ENCODE measurements at regions not wholly inside any gene's neighbourhood (a gene's known extent, or its start where the extent isn't known, plus 50 kb on each side); places are given as distances from the start of the nearest gene placed in this dataset.

DNA sequence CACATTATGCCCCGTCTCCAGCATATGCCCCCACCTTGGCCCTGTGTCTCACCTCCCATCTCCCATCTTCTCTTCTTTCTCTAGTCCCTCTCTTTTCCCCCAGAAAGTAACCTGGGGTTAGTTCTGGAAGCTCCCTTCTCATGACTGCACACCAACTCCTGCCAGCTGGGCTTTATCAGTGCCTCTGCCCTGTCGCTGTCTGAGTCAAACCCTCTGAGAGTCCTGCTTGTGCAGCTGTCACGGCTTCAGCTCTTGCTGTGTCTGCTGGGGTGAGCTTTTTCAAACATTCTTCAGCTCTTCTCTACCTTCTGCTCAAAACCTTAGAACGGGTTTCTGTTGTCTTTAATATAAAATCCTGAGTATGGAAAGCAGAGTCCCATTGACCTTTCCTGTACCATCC lies 304.5 kb upstream of the B3GAT1 start:
- no peak for DNase-seq

DNA sequence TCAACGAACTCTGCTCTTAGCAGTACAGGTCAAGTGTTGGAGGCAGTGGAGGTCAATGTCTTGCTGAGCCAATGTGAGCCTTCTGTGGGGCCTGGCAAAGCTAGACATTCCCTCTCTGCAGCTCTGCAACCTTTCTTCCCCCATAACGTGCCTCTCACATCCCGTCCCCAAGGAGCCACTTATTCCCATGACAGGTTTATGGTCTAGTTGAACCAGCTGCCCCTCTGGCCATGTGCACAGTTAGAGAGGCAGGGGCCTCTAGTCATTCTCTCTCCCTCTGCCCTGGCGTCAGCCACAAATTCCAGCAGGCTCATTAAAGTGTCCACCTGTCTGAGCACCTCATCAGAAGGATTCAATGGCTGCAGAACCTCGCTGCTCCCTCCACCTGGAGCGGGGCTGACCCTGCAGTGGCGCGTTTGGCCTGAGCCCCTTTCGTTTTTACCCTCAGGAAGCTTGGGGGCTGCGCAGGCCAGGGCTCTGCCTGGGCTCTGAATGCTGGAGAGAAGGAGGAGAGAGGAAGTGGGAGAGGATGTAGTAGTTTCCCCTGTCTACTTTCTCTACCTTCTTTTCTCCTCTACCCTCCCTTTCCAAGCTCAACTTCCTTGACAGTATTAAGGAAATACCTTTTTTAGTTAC lies 302.1 kb upstream of the B3GAT1 start:
- DNase-seq: no peak

DNA sequence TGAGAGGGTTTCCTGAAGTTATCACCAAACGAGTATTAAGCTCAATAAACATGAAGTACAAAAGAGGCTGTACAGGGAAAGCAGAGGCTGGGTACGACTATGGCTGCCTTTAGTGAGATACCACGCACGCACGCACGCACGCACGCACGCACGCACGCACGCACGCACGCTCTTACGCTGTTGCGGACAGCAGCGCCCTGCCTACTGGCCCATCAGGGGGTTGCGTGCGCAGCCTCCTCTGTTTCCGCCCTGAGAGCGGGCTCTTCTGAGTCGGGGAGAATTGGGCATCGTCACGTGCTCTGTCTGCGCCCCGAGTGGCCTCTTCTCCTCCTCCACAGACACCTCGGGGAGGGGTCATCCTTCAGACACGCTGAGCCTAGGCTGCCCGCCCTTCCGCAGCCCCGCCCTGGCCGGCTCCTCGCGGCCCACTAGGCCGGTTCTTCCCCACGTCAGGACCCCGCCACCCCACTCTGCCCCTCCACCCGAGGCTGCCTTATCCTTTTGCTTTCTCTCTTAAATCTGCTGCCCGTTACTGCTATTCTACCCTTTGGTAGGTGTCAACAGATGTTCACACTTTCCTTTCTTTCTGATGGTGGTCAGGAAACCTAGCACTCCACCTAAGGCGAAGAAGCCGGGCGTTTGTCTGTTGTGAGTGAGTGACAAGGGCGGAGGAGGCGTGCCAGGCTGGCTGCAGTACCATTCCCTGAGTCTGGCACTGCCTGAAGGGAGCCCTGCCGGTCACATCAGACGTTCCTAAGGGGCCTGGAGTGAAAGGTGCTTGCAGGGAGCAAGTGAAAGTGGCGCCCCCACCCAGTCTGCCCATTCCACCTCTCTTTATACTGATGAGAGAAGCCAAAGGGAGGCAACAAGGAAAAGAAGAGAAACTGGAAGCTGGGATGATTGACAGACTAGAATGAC lies 300.4 kb upstream of the B3GAT1 start:
- DNase-seq: no peak

DNA sequence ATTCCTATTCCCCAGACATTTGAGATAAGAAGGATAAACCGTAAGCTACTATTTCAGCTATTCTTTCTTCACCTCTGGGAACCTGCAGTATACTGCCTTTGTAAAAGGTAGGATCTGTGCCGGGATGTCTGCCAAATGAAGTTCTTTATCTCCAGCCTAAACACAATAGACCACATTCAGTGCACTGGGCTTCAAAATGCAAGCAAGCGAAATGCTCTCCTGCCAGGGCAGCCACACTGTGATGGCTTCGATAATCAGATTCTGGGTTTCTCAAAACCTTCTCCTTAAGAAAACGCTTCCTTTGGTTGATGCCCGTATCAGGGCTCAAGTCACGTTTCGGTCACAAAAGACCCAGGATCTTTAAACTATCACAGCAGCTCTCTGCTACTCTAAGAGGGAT lies 299.5 kb upstream of the B3GAT1 start:
- no peak for DNase-seq

DNA sequence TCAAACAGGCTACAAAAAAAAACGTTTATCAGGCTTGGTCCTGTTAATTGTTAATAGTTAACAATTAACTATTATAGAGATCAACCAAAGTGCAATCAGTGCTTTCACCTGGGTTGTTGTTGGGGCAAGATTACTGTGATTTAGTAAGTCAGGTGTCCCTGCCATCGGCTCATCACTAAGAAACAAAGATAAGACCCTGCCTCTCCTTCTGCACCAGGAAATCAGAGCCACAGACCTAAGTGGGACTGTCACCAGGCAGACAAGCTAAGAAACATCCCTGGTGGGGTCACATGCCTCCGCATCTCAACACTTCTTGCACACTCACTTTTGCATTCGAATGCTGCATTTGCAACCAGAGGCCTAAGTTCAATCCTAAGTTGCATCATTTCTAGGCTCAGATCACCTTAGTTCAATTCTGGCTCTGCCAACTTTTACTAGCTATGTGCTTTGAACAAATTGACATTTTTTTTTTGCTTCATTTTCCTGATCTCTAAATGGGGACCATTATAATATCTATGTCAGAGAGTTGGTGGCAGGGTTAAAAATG lies 298.9 kb upstream of the B3GAT1 start:
- no peak for DNase-seq

DNA sequence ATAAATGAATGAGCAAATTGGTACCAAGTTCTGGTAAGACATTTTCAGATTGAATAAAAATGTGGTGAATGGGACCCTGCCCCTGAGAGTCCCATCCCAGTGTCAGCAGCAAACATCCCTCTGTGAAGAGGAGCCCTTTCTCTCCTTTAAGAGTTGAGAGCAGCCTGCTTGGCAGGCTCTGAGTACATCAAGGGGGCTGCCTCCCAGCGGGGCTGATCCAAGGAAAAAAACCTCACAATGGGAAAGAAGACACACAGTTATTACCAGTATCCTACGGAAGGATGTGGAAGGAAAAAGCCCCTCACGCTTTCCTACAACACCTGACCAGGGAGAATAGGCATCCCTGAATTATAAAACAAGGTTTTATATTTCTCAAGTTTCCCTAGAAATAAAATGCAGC lies 293.8 kb upstream of the B3GAT1 start:
- DNase-seq: no peak

DNA sequence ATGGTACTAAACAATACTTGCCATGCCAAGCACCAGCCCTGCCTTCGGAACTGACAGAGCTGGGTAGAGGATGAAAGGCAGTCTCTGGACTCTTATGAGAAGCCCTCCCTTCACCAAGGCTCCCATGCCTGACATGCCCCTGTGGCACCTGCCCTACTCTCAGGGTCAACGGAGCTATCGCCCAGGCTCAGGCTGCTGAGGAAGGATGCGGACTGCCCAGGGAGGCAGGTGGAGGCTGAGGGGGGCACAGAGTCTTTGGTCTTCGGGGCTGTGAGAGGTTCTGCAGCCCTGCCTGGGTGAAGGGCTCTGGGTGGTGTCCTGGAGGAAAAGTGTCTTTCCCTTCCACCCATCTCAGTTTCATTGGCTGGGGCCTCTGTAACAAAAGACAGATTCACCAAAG lies 290.8 kb upstream of the B3GAT1 start:
- no peak for DNase-seq

DNA sequence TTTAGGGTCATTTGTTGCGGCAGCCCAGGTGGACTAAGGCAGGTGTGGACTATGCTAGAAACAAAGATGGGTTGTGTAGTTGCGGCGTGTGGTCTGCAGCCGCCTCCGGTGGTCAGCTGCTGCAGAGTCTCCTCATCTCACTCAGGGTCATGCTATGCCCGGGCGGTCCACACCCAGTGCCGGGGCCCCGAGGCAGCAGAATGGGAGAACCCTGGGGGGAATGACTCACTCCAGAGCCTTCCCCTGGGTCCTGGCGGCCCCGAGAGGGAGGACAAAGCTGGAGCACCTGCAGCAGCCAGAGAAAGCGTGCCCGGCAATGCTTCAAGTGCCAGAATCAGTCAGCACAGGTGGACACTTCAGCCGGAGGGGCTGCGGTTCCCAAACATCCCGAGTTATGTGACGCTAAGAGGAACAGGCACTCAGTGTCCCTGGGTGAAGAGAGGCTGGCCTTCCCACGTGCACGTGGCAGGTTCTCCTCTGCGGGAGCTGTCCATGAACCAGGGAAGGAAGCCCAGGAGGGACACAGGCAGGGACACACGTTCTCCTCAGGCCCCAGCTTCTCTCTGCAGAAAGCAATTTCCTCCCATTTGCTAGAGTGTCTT lies 289.6 kb upstream of the B3GAT1 start:
- no peak for DNase-seq

DNA sequence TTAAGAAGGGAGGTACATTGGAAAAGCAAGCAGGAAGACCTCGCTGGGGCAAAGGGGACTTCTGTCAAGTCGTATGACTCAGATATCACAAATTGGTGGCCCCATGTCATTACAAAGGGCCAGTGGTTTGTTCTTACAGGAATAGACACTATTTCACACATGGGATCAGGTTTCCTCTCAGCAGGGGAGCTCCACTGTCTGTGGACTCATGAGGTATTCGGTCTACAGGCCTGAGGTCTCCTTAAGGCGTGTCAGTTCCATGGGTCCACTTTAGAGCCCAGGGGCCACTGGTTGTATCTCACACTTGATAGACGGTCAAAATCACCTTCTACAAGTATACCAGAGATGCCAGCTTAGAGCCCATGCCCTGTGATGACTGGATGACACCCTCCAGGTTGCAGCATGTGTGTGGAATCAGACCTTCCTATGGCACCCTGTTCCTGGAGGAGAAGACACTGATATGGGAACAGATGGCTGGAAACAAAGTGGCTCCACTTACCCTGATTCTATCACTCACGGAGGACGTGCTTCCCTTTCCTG lies 288.1 kb upstream of the B3GAT1 start:
- no peak for DNase-seq

DNA sequence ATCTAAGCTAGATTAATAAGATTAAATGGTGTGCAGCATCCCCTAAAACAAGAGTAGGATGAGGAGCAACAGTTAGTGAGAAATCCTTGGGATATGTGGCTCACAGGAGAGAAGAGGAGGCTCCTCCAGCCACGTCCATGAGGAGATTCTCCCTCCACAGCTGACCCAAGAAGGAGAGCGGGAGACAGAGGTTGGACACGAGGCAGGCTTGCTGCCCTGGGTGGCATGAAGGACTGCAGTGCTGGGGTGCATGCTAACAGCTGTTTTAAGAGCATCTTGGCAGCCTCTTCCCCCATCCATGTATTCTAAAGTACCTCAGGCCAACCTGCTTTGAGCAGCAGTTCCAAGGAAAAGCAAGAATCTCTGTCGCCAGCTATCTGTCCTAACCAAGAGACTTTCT lies 284.4 kb upstream of the B3GAT1 start:
- no peak for DNase-seq

DNA sequence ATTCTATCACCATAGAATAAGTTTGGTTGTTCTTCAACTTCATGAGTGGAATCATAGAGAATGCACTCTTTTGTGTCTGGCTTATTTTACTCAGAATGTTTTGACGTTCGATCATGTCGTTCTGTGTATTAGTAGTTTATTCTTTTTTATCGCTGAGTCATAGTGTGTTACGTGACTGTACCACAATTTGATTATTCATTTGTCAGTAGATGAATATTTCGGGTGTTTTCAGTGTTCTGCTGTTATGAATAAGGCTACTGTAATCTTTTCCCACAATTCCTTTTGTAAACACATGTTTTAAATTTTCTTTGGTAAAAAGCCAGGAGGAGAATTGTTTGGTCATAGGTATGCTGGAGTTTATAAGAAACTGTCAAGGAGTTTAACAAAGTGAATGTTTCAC lies 279.9 kb upstream of the B3GAT1 start:
- DNase-seq: no peak

DNA sequence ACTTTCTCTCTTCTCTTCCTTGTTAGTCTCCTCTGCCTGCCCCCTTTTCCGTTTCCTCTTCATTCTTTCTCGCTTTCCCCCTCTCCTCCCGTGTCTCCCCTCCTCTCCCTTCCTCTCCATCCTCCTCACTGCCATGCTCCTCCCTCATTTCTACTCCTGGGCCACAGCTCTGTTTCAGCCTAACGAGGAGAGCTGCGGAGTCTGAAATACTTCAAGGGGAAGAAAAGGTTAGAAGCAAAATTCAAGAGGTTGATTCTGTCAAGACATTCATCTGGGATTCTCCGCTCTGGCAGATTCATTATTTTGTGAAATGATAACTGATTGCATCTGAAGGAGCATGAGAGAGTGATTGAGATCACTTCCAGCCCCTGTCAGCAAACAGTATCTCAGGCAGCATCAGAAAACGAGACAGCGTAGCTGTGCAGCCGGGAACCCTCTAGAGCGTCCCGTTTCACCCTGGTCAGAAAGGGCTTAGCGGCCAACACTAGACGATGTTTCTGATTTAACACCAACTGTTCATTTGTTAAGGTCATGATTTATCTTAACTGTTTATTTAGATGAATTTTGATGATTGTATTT lies 279.3 kb upstream of the B3GAT1 start:
- no peak for DNase-seq

DNA sequence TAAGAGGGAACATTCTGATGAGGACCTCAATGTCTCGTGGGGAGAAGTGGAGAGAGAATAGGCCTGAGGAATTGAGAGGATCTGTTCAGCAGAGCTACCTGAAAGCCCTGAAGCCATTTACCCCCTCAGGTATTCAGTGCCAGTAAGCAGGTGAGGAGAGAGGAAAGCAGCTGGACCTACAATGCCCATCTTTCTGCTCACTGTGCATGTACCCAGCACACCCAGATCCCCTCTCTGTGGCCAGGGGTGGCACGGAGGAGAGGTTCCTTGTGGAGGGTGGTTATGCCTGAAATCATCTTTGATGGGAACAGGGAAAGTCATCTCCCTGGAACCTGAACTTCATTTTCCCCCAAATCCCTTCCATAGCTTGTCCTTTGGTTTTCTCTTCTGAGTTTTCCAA lies 277.8 kb upstream of the B3GAT1 start:
- DNase-seq: no peak

DNA sequence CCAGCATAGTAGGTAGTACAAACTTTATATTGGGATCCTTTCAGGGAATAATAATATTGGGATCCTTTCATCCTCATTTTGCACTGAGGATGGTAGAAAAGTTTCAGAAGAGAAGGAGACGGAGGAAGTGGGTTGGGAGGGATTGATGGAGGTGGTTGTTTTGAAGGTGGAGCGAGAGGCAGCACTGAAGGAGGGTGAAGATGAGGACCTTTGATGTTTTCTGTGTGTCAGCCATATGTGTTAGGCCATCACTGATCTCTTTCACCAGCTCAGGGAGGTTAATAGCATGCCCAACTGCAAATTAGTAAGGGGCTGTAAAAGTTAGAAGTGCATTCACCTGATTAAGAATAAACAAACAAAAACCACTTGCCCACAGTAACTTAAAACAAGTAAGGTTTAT lies 275.5 kb upstream of the B3GAT1 start:
- no peak for DNase-seq

DNA sequence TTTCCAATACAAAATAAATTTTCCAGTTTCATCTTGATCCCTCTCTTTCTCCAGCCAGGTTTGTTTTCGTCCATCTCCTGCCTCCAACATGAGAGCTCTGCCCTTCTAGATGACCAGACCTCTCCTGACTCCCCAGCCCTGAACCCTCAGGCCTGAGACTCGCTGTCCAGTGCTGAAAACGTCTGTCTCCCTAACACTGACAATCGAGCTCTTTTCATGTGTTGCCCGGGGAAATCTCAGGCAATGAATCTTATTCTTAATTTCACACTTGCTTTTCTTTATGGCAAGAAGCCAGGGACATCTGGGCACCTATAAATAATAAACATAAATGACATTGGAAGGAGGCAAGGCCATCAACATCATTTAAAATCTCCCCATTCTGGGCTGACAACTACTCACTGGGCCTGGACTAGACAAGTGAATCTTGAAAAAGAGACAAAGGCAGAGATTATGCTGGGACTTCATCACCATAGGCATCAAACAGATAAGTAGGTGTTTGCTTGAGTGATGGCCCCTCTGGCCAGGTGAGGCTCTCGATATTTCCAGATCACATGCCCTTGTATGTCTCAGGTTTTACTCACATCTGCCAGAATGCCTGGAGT lies 274.5 kb upstream of the B3GAT1 start:
- DNase-seq: no peak

DNA sequence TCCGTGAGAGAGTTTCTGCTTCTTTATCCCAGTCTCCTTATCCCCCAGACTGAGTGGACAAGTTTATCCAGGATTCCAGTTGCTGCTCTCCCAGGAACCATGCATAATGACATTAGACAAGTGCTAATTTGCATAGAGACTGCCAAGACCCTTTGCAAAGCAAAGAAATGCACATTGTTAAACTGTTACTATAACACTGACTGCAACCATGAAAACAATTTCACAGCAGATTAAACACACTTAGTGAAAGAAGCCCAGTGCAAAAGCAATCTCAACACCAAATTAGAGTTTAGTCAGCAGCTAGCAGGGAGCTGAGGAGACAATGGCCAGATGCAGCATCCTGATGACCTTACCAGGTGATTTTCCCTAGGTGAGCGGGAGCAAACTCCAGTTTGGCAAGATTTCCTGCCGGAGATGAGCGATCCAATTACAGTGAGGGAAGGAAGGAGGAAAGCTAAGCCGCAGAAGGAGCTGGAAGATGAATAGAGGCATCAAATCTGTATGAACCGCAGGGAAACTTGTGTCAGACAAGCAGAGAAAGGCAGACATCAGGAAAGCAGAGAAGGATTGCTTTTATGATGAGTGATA lies 273.8 kb upstream of the B3GAT1 start:
- no peak for DNase-seq

DNA sequence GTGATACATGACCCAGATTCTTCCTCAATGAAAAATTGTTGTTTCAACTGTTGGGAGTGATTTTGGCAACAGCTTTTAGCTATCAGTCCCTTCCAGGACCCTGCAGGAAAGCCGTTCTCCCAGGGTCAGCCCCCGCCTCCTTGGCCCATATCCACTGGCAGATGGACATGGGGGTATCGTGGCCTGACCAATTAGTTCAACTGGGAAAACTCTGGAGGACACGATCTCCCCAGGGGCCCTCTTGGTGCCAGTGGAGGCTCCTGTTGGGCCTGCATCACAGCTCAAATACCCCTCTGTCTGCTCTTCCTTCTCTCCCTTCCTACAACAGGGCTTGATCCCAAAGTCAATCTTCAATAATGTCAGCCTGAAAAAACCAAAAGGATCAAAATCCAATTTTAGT lies 272.5 kb upstream of the B3GAT1 start:
- DNase-seq: no peak

DNA sequence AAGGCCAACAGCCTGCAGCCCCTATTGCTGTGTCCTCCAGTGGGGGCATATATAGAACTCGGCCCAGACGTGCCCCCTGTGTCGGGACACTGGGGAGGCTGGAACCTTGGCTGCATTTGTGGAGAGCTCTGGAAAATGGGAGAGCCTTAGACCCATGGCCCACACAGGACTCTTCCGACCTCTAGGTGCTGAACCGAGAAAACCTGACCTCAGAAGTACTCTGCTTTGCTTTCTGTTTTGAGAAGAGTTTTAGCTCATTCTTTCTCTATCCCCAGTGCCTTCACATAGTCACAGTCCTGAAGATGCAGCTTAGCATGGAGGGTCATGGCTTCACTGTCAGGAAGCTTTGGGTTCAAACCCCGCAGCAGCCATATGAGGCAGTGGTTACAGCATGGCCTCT lies 271.8 kb upstream of the B3GAT1 start:
- DNase-seq: no peak

DNA sequence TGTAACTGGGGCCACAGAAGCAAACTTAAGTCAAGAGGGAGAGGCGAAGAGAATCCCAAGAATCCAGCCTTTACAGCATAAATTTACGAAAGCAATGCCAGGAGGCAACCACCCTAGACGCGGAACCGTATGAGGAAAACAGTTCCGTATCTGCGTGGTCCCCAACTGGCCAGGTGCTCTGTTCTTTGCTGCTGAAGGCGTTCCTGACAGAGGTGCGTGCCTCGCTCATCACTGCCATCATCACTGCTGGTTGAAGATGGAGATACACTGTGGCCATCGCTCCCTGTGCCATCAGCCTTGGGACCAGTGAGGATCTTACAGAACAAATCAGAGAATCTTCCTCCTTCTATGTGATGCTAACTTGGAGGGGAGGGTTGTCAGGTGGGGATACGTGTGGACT lies 270.5 kb upstream of the B3GAT1 start:
- no peak for DNase-seq

DNA sequence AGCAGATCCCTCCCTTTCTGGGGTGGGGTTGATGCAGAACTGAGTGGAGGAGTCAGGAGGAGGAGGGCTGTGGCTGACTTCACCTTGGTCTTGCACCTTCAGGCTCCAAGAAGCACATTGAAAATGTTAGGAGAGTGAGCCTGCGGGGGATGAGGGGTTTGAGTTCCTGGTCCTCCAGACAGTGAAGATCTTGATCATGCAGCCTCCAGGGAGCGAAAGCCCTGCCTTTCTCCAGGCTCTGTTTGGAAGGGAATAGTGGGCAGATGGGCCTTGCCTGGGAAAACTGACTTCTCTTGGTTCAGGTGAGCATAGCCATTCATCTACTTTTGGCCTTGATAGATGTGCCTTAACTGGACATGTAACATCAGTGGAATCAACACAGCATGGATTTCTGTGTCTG lies 267.6 kb upstream of the B3GAT1 start:
- no peak for DNase-seq

DNA sequence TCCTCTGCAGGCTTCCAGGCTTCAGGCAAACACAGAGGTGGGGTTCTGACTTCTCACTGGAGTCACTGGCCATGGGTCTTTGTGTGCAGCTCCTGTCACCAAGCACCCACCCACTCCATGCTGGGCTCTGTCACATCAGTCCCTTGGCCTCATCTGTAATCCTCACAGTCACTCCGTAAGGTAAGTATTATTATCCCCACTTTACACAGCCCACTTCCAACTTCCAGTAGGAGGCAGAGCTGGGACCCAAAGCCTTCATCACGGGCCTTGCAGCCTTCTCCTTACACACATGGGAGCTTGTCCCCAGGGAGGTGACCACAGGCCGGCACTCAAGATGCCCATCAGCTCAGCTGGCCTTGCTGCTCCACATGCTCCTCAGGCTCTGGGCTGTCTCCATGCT lies 266.7 kb upstream of the B3GAT1 start:
- DNase-seq: no peak

DNA sequence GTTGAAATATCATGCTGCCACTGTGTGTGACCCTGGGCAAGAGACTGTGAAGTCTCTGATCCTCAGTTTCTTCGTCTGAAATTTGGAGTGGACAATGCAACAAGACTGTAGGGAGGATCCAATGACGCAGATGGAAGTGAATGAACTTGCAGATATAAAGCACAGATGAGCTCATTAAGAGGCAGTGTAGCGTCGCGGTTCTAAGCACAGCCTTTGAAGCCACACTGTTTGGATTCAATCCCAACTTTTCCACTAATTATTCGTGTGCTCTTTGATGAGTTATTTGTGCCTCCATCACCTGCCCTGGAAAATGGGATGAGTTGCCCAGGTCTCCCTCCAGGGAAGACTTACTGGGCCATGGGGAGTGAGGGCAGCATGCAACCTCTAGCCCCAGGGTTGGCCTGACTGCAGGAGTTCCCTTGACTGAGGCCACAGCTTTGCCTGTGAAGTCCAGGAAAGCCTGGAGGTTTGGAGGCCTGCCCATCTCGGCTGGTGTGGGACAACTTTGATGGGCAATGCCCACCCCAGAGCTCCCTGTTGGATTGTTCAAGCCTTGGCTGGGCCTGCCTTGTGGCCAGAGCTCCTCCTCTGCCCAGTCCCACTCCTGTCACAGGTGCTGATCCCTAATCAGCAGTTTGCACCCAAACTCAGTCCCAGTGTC lies 266.0 kb upstream of the B3GAT1 start:
- no peak for DNase-seq

Measured in OCI-M1 (cell line).